T-helper 2 cell treated with Interferon-gamma antibody and Interleukin-4, amounts not matched to agents 5 μg/mL and 100 μg/mL, for 36 hours (primary cell): ENCODE measurements at regions not wholly inside any gene's neighbourhood (a gene's known extent, or its start where the extent isn't known, plus 50 kb on each side); places are given as distances from the start of the nearest gene placed in this dataset.

Experiments
- DNase-seq: peaks from one replicate; pipeline ENCODE4 v3.0.0; 2021; ENCODE audit warnings: low spot score
- H3K27ac Mint-ChIP-seq: one replicate; pipeline ENCODE4 v1.8.0; 2021; ENCODE audit warnings: mild to moderate bottlenecking, mixed read lengths
- H3K27me3 Mint-ChIP-seq: one replicate; pipeline ENCODE4 v1.8.0; 2021; ENCODE audit warnings: low read depth, mixed read lengths
- H3K36me3 Mint-ChIP-seq: one replicate; pipeline ENCODE4 v1.8.0; 2021; ENCODE audit warnings: low read depth, mixed read lengths
- H3K4me1 Mint-ChIP-seq: one replicate; pipeline ENCODE4 v1.8.0; 2021; ENCODE audit warnings: low read depth, mixed read lengths
- H3K4me3 Mint-ChIP-seq: one replicate; pipeline ENCODE4 v1.8.0; 2022; ENCODE audit warnings: mild to moderate bottlenecking, moderate library complexity, mixed read lengths
- H3K9me3 Mint-ChIP-seq: one replicate; pipeline ENCODE4 v1.8.0; 2021; ENCODE audit warnings: mixed read lengths

DNA sequence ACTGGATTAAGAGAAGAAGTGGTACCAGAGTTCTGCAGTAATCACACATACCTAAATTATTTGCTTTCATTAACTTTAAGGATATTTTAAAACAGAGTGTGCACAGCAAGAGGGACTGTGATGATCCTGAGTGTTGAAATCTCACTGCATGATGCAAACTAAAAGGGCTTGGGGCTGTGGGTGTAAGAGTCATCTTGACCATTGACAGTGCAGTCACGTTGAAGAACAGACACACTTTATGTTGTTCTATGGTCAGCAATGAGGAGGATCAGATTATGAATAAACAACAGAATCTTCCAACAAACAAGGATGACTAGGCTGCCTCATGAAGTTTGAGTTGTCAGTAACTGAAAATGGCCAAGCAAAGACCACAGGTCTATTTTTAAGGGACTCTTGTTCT is 87.2 kb upstream of the GALNT5 start:
- Mint-ChIP-seq H3K4me3 (no peak overlapping the region), H3K9me3 (no peaks in the 10 kb centered on the region), H3K4me1 (no peaks in the 10 kb centered on the region), H3K27me3 (peaks cover 16% of the 10 kb centered on the region), H3K36me3 (no peaks in the 10 kb centered on the region), H3K27ac (no peak overlapping the region)
- DNase-seq = no peak

DNA sequence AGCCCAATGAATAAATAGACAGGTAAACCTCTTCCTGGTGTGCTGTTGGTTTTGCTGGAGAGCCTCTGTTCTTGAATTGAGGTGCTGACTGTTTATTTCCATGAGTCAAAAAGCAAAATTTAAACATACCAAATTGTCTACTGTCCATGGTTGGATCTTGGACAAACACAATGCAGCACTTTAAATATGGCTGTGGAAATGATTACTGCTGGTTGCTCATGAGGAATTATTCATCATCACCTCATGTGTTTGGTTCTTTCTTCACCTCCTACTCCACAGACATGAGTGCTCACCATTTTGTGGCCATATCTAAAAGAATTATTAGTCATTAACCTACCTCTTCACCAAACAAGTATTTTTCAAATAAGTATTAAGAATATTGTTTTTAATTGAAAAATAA is 85.3 kb upstream of the GALNT5 start:
- Mint-ChIP-seq H3K4me3 (no peak overlapping the region), H3K4me1 (no peaks in the 10 kb centered on the region), H3K36me3 (no peaks in the 10 kb centered on the region), H3K27me3 (peaks cover 16% of the 10 kb centered on the region), H3K27ac (no peak overlapping the region), H3K9me3 (no peaks in the 10 kb centered on the region)
- DNase-seq = no peak

DNA sequence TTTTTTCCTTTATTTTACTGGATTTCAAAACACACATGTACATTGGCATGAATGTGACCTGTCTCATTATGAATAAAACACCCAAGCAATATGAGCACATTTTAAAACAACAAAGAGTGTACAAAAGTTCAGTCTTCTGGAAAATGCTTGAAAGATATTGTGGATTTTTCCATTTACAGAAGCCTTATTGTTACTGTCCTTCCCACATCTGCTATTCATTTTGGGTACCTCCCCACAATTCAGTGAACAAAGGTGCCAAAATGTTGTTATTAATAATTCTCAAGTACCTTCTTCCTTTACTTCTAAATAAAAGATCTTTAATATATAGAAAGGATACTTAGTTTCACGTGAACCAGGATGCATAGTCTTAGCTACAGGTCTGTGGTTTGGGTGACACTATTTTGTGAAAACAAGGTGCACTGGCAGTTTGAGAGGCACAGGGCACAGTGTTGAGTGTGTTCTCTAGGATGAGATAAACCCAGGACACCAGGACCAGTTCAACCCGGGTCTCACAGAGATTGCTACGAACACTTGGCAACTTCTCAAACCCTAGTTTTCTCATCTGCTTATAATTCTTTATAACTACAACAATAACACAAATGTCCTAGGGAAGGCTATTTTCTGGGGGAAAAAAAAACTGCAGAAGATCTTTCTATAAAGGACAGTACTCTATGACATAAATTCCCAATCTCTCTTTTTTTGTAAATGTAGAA is 84.5 kb upstream of the GALNT5 start:
- Mint-ChIP-seq H3K4me1 (no peaks in the 10 kb centered on the region), H3K4me3 (no peak overlapping the region)
- no peak for DNase-seq

DNA sequence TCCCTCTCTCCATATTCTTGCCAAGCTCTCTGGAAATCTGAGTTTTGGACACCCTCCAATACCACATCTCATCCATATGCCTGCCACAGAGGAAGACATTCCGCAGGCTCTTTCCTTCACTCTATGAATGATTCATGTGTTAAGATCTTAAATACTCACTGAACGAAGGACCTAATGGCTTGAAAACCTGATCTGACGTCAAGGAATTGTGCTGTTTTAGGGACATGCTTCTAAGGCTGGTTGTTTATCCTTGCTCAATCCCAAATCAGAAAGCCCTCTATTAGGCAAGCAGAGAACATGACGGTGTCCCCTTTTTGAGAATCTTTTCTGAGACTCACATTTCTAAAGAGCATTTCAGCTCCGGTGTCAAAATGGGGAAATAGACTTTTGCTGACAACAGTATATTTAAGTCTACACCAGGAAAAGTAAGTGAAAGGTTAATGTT is 83.7 kb upstream of the GALNT5 start:
- Mint-ChIP-seq H3K36me3 (no peaks in the 10 kb centered on the region), H3K4me3 (no peak overlapping the region), H3K4me1 (no peaks in the 10 kb centered on the region), H3K27ac (no peak overlapping the region), H3K27me3 (peaks cover 16% of the 10 kb centered on the region), H3K9me3 (no peaks in the 10 kb centered on the region)
- DNase-seq = no peak

More for the DNA sequence above, 84.5 kb upstream of the GALNT5 start:
- peaks cover 16% of the 10 kb centered on the region for H3K27me3 Mint-ChIP-seq
- H3K27ac Mint-ChIP-seq = no peak overlapping the region
- no peaks in the 10 kb centered on the region for H3K9me3 Mint-ChIP-seq
- H3K36me3 Mint-ChIP-seq = no peaks in the 10 kb centered on the region

DNA sequence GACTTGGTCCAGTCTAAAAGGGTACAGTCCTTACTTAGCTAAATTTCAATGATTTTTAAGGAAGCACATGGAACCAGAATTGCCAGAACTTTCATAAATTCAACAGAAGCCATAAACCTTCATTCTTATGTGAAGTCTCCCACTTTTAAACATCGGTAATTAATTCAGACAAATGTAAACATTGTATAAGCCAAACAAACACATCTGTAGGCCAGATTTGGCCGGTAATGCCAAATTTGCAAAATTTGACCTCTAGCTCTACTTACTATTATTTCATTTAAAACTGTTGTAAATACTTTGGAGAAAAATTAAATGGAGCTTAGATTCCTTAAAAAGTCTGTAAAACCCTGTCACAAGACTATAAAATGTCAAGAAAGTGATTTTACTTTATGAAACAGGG is 83.2 kb upstream of the GALNT5 start:
- Mint-ChIP-seq H3K36me3 (no peaks in the 10 kb centered on the region), H3K4me3 (no peak overlapping the region), H3K4me1 (no peaks in the 10 kb centered on the region), H3K27ac (no peak overlapping the region), H3K27me3 (peaks cover 16% of the 10 kb centered on the region), H3K9me3 (no peaks in the 10 kb centered on the region)
- no peak for DNase-seq

DNA sequence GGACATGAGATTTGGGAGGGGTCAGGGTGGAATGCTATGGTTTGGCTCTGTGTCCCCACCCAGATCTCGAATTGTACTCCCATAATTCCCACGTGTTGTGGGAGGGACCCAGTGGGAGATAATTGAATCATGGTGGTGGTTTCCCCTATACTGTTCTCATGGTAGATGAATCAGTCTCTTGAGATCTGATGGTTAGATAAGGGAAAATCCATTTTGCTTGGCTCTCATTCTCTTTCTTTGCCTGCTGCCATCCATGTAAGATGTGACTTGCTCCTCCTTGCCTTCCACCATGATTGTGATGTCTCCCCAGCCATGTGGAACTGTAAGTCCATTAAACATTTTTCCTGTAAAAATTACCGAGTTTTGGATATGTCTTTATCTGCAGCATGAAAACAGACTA is 80.9 kb upstream of the GALNT5 start:
- Mint-ChIP-seq H3K36me3 (no peaks in the 10 kb centered on the region), H3K4me3 (no peak overlapping the region), H3K4me1 (no peaks in the 10 kb centered on the region), H3K27me3 (peaks cover 5% of the 10 kb centered on the region), H3K9me3 (no peaks in the 10 kb centered on the region), H3K27ac (no peak overlapping the region)
- no peak for DNase-seq

DNA sequence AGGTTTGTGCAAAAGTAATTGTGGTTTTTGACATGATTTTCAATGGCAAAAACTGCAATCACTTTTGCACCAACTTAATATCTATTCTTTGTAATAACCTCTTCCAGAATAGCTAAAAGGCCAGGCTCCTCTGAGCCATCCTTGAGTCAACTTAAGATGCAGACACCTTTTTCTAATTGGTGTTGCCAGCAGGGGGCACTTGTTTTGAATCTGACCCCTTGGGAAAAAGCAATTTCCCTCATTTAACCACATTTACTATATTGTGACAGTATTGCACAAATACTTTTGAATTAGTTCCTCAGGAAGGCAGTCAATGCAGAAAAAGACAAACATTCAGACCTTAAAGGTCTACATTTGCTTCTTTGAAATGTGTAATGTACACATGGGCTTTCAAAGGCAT is 78.6 kb upstream of the GALNT5 start:
- Mint-ChIP-seq H3K27ac (no peak overlapping the region), H3K9me3 (no peaks in the 10 kb centered on the region), H3K27me3 (no peaks in the 10 kb centered on the region), H3K4me1 (peaks cover 6% of the 10 kb centered on the region), H3K4me3 (no peak overlapping the region), H3K36me3 (no peaks in the 10 kb centered on the region)
- DNase-seq = no peak

DNA sequence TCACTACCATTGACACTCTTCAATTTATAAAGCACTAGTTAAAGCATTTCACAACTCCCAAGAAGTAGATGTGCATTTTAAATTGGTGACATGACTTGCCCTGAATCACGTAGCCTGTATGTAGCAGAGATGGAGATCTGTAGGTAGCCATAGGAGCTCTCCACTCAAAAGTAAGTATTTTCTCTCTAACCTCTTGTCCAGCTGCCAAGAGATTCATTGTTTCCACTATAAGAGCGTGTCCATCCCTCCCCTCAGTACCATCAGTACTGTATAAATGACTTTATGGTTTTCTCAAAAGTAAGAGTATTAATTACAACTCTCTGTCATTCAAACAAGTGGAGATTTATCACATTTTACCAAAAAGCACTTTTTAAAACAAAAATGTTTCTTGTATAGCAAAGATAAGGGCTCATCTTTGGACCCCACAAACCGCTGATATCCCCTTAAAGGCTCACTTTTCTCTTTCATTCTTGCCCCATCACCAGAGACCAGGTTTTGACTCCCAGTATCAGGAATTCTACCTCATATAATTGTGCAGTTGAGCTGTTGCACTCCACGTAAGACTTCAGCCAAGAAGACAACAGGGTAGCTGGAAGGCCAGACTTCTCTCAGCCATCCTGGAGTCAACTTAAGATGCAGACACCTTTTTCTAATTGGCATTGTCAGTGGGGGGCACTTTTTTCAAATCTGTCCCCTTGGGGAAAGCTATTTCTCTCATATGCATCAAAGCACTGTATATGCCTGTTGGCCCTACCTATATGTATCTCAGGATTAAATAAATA is 78.0 kb upstream of the GALNT5 start:
- Mint-ChIP-seq H3K27ac (no peak overlapping the region), H3K9me3 (no peaks in the 10 kb centered on the region), H3K27me3 (no peaks in the 10 kb centered on the region), H3K36me3 (no peaks in the 10 kb centered on the region), H3K4me1 (peaks cover 8% of the 10 kb centered on the region), H3K4me3 (no peak overlapping the region)
- no peak for DNase-seq

DNA sequence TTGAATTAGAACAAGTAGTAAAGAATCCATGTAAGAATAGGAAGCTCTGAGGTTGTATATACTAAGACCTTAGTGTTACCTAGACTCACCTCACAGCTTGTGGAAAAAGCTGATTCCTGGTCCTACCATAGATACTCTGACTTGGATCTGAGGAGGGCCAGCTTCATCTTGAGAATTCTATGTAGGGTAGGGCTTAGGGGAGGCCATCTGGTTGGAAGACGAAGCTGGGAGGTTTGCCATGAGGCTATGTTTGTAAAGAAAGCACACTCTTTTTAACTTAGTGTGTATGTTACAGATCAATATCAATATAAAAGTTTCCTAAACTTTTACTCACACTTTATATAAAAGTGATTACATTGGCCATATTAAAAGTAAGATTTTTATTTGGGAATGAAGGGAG is 77.1 kb upstream of the GALNT5 start:
- no peak overlapping the region for H3K4me3 Mint-ChIP-seq
- H3K27ac Mint-ChIP-seq = no peak overlapping the region
- H3K27me3 Mint-ChIP-seq = no peaks in the 10 kb centered on the region
- H3K36me3 Mint-ChIP-seq = no peaks in the 10 kb centered on the region
- no peaks in the 10 kb centered on the region for H3K9me3 Mint-ChIP-seq
- DNase-seq = no peak
- H3K4me1 Mint-ChIP-seq = peaks cover 8% of the 10 kb centered on the region

DNA sequence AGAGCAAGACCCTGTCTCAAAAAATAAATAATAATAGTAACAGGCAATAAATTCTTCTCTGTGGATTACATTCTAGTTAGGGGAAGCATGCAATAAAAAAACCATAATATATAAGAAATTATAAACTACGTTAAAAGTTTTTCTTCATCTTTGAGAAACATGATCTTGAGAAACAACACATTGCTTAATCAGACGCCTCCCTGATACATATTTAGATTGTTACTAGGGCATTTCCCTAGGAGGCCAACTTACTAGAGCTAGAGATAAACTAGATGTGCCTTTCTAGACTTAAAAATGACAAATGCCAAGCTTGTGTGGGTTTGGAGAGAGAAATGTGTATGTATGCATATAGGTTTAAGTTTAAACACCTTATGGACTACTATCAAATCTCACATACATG is 76.3 kb upstream of the GALNT5 start:
- Mint-ChIP-seq H3K9me3 (no peaks in the 10 kb centered on the region), H3K4me3 (no peak overlapping the region), H3K27ac (no peak overlapping the region), H3K27me3 (no peaks in the 10 kb centered on the region), H3K36me3 (no peaks in the 10 kb centered on the region), H3K4me1 (peaks cover 8% of the 10 kb centered on the region)
- DNase-seq = no peak

DNA sequence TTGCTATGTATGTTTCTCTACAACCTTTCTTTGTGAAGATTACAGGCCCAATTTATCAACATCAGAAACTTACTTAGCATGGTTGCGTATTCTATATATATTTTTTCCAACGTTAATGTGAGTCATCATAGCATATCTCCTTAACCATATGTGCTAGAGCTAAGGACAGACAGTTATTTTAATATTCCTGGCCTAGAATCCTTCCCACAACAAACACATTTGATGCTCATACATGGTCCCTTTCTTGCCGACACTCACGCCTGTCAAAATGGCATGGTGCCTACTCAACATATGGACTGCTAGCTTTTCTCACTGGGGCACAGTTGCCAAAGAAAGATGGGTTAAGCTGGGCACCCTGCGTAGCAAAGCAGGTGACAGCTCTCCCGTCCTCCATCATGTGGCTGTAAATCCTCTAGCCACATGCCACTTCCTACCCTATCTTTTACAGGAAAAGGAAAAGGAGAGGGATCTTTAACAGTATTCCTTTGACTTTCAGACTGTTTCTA is 75.2 kb upstream of the GALNT5 start:
- no peaks in the 10 kb centered on the region for H3K27me3 Mint-ChIP-seq
- H3K4me3 Mint-ChIP-seq = no peak overlapping the region
- no peaks in the 10 kb centered on the region for H3K36me3 Mint-ChIP-seq
- peaks cover 8% of the 10 kb centered on the region for H3K4me1 Mint-ChIP-seq
- H3K27ac Mint-ChIP-seq = no peak overlapping the region
- no peak for DNase-seq
- no peaks in the 10 kb centered on the region for H3K9me3 Mint-ChIP-seq

DNA sequence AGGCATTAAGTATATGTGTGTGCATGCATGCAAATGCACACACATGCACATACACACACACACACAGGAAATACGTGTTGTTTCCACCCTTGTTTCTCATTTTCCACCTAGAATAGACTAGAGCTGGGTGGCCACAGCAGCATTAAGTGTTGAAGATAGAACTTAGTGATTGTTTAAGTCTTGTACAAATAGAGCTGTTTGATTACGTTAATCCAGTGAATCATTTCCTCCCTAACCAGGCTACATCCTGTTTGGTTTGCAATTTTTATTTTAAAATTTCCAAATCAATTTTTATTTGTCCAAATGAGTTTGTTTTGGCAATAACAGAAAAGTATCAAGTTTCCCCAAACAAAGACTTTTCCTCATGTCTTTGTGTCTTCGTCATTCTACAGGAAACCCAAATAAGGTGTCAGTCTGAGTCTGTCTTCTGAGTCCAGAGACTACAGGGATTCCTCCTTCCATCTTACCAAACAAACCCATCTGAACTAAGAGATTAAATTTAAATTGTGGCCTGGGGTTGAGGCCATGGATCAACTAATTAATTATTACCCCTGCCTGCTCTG is 74.6 kb upstream of the GALNT5 start:
- Mint-ChIP-seq H3K9me3 (no peaks in the 10 kb centered on the region), H3K4me3 (peak overlapping the region; percentile 2), H3K4me1 (peaks cover 8% of the 10 kb centered on the region), H3K27me3 (no peaks in the 10 kb centered on the region), H3K36me3 (no peaks in the 10 kb centered on the region), H3K27ac (peak overlapping the region; percentile 29)
- DNase-seq = no peak

DNA sequence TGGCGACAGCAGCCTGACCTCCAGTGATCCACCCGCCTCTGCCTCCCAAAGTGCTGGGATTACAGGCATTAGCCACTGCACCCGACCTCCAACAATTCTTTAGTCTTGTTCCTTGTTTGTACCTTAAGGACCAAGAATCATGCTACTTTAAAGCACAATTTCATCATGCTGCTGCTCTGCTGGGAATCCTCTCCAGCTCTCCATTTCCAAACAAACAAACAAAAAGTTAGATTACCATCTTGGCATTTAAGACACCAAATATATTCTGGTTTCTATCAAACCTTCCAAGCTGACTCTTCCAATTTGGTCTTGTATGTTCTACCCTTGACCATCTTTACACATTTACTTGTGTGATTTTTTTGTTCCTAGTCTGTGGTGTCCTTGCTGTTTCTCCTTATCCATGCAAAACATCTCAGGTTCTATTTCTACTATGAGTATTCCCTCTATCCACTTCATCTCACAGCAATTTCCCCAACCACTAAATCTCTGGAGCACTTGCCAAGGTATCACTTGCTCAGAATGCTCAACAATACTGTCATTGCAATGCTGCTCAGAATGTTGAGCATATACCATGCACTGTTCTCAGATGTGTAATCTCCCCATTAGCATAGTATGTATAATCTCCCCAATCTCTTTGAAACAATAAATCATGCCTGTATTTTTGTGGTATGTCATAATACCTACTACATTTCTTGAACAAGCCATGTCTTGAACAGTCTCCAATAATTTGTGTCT is 73.2 kb upstream of the GALNT5 start:
- H3K4me3 Mint-ChIP-seq = no peak overlapping the region
- DNase-seq = no peak
- peaks cover 8% of the 10 kb centered on the region for H3K4me1 Mint-ChIP-seq
- H3K9me3 Mint-ChIP-seq = no peaks in the 10 kb centered on the region
- no peak overlapping the region for H3K27ac Mint-ChIP-seq
- no peaks in the 10 kb centered on the region for H3K27me3 Mint-ChIP-seq
- no peaks in the 10 kb centered on the region for H3K36me3 Mint-ChIP-seq
